Adrenal gland (tissue), 5 donors: ENCODE measurements at regions not wholly inside any gene's neighbourhood (a gene's known extent, or its start where the extent isn't known, plus 50 kb on each side); places are given as distances from the start of the nearest gene placed in this dataset.

Experiments used
- POLR2A ChIP-seq, 2 donors: fragments of 450-650 bp; IDR thresholded peaks; one replicate each; pipeline ENCODE4 v1.6.1; 2017; ENCODE audit warnings: antibody characterized with exemption in 2 of 2, mild to moderate bottlenecking in 2 of 2, moderate library complexity in 1 of 2
- TF ChIP-seq, protein P1 (sequence below), 6 experiments: fragments of 450-650 bp in 4 of 6; fragments of 200-600 bp in 2 of 6; sonication (generic) in 1 of 6; IDR thresholded peaks; 1 replicate in 5 of 6; 2 replicates in 1 of 6; pipeline versions ENCODE4 v1.5.1 to v1.8.0; 2016 to 2021; ENCODE audit warnings: antibody characterized with exemption in 6 of 6, mild to moderate bottlenecking in 2 of 6, moderate library complexity in 1 of 6
- donor health status: DM: no; HTN: no; CAD: no.

DNA sequence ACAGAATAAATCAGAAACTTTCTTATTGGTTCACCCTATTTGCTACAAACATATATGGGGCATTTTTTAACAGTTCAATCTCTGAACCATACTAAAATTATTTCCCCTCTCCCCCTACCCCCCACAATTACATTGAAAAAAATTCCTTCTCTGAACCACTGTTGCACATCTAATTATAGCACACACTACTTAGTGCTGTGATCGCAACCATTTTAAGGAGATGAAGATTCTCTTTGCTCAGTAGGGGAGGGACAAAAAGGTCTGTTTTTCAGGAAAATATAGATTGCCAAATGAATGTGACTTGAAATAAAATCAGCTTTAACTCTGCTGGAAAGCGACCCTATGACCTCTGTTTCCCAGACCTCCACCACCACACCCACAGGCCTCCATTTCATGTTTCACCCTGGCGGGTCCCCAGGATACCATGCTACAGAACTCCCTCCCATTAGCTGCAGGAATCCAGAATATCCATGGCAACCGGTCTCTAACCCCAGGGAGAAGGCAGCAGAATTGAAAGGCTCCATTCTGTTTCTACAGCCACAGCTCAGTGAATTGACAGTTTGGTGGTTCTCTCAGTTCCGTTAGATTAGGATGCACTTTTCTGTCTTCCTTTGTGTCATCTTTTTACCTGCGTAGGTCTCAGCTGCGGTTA, 286.3 kb downstream of the TBC1D4 start:
- TF ChIP-seq, protein P1, sequence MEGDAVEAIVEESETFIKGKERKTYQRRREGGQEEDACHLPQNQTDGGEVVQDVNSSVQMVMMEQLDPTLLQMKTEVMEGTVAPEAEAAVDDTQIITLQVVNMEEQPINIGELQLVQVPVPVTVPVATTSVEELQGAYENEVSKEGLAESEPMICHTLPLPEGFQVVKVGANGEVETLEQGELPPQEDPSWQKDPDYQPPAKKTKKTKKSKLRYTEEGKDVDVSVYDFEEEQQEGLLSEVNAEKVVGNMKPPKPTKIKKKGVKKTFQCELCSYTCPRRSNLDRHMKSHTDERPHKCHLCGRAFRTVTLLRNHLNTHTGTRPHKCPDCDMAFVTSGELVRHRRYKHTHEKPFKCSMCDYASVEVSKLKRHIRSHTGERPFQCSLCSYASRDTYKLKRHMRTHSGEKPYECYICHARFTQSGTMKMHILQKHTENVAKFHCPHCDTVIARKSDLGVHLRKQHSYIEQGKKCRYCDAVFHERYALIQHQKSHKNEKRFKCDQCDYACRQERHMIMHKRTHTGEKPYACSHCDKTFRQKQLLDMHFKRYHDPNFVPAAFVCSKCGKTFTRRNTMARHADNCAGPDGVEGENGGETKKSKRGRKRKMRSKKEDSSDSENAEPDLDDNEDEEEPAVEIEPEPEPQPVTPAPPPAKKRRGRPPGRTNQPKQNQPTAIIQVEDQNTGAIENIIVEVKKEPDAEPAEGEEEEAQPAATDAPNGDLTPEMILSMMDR (IDR thresholded peaks at IDR 0.05), result no peak
- TF ChIP-seq POLR2A (IDR thresholded peaks at IDR 0.05), result no peak
